Heart right ventricle (tissue), 16 donors: ENCODE measurements at regions not wholly inside any gene's neighbourhood (a gene's known extent, or its start where the extent isn't known, plus 50 kb on each side); places are given as distances from the start of the nearest gene placed in this dataset.
A peak's percentile ranks its signal among the peaks of the same experiment; 100 is the strongest.

Source experiments
- ATAC-seq, 8 donors: fragments of 200-7000 bp; cut with Tn5 transposase; one replicate each; pipeline ENCODE4 v1.9.1; 2020; ENCODE audit warnings: mild to moderate bottlenecking in 8 of 8, moderate library complexity in 8 of 8, moderate number of reproducible peaks in 1 of 8
- DNase-seq, 2 donors: peaks; one replicate each; pipeline ENCODE4 v3.0.0-alpha.2; 2020
- H3K27ac ChIP-seq, 10 donors: fragments of 200-600 bp; sonication (generic) in 2 of 10; one replicate each; pipeline versions ENCODE4 v1.5.0 to v1.8.0; 2020 to 2022; ENCODE audit warnings: mild to moderate bottlenecking in 3 of 10
- H3K27me3 ChIP-seq, 7 donors: fragments of 200-600 bp; one replicate each; pipeline ENCODE4 v1.8.0; 2021 to 2022; ENCODE audit warnings: mild to moderate bottlenecking in 2 of 7
- H3K36me3 ChIP-seq, 9 donors: fragments of 200-600 bp; sonication (generic) in 1 of 9; one replicate each; pipeline versions ENCODE4 v1.5.0 to v1.8.0; 2020 to 2022; ENCODE audit warnings: mild to moderate bottlenecking in 2 of 9
- H3K4me1 ChIP-seq, 9 donors: fragments of 200-600 bp; sonication (generic) in 1 of 9; one replicate each; pipeline versions ENCODE4 v1.5.0 to v1.8.0; 2020 to 2022; ENCODE audit warnings: mild to moderate bottlenecking in 4 of 9
- H3K4me3 ChIP-seq, 10 donors: fragments of 200-600 bp; sonication (generic) in 2 of 10; one replicate each; pipeline versions ENCODE4 v1.5.0 to v1.8.0; 2020 to 2022; ENCODE audit warnings: mild to moderate bottlenecking in 7 of 10, moderate library complexity in 2 of 10
- H3K9me3 ChIP-seq, 11 donors: fragments of 200-600 bp in 10 of 11; sonication (generic) in 2 of 11; one replicate each; pipeline versions ENCODE4 v1.5.0 to v1.8.0; 2013 to 2022; ENCODE audit warnings: mild to moderate bottlenecking in 2 of 11, control low read depth in 1 of 11, moderate library complexity in 1 of 11
- WGBS, 2 donors: extraction: QIAGEN DNeasy Blood & Tissue Kit; methylation state at CpG; one replicate each; pipeline ENCODE4 v1.1.7; 2013; ENCODE audit warnings: inconsistent platforms in 1 of 2; 5-methylcytosine and 5-hydroxymethylcytosine counted together
- intact Hi-C, 10 donors: fragments of 100-400 bp; cut with DNase I; formaldehyde crosslinking; loops; one replicate each; pipeline versions ENCODE4 v1.11.1 to v1.14.2; 2022
- TF ChIP-seq, protein P1 (sequence below), 9 donors: fragments of 200-600 bp; sonication (generic) in 2 of 9; IDR thresholded peaks; one replicate each; pipeline versions ENCODE4 v1.5.0 to v1.8.0; 2021 to 2022; ENCODE audit warnings: antibody characterized with exemption in 9 of 9, mild to moderate bottlenecking in 5 of 9, moderate library complexity in 1 of 9
- donor health status: Arrhythmogenic right ventricular cardiomyopathy.
- donor health status: ischemic (EF 13 %, LVEDD 7.1; RV severe dilation, severe dysfunction).
- donor health status: healthy with polysubstance abuse.
- donor health status: DM: no; HTN: yes; CAD: no.
- donor health status: DM: no; HTN: no; CAD: no.
- donor health status: ischemic (EF 25% LVEDD 6.9; RV normal size, moderate dysfunction).
- donor health status: ischemic (EF 25% LVEDD 5.7; RV mildly dilated, moderate dysfunction).
- donor health status: healthy.
- donor health status: DM: yes; HTN: yes; CAD: no.
- donor health status: Ischemic cardiomyopathy.
- donor health status: ischemic (EF 35%, LVEDD 5.7; RV mildly dilated, moderate dysfunction).
- donor health status: nonischemic (EF 11% LVEDD 7.7; RV severe dilation, severe dysfunction).
- donor health status: DM: yes; HTN: yes; CAD: no.
- donor health status: PGD.
- donor health status: ischemic (EF 29% LVEDD 5.4; RV normal size, mild dysfunction).
- donor health status: nonischemic (EF 23%, LVEDD 6.1; RV moderate dilation, normal function).

DNA sequence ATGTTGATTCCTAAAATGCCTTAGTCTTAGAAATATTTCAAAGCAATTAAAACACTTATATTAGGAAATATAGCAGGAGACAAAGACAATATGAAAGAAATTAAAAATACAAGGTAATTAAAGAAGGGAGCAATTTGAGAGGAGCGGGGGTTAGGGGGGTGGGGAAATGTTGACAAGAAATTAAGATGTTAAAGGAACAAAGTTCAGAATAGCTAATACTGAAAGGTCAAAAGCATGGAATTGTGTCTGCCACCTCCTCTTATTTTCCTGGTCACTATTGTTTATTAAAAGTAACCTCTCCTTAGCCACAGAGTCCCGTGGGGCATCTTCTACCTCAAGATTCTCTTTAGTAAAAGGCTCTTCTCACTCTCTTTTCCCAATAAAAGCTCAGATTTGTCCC lies 244.1 kb downstream of the MREG start:
- Histone ChIP-seq H3K27me3 (no peaks in the 10 kb centered on the region), H3K27ac (no peak overlapping the region), H3K9me3 (peaks cover 0 to 23% (median 4%) of the 10 kb centered on the region in 11 donors), H3K4me3 (no peak overlapping the region), H3K4me1 (peaks cover 0 to 32% (median 12%) of the 10 kb centered on the region in 9 donors), H3K36me3 (no peaks in the 10 kb centered on the region)
- intact Hi-C loops = no loop called here
- TF ChIP-seq, protein P1, sequence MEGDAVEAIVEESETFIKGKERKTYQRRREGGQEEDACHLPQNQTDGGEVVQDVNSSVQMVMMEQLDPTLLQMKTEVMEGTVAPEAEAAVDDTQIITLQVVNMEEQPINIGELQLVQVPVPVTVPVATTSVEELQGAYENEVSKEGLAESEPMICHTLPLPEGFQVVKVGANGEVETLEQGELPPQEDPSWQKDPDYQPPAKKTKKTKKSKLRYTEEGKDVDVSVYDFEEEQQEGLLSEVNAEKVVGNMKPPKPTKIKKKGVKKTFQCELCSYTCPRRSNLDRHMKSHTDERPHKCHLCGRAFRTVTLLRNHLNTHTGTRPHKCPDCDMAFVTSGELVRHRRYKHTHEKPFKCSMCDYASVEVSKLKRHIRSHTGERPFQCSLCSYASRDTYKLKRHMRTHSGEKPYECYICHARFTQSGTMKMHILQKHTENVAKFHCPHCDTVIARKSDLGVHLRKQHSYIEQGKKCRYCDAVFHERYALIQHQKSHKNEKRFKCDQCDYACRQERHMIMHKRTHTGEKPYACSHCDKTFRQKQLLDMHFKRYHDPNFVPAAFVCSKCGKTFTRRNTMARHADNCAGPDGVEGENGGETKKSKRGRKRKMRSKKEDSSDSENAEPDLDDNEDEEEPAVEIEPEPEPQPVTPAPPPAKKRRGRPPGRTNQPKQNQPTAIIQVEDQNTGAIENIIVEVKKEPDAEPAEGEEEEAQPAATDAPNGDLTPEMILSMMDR (IDR thresholded peaks at IDR 0.05) = no peak
- WGBS, 2 donors = 91% methylated on average over 2 of the region's 2 CpGs
- no peak for DNase-seq
- no peak for ATAC-seq

- peaks cover 0 to 22% (median 10%) of the 10 kb centered on the region in 9 donors for H3K4me1 ChIP-seq
- ATAC-seq (no peak), DNase-seq (no peak)
- no peaks in the 10 kb centered on the region for H3K36me3 ChIP-seq
- no peak overlapping the region for H3K27ac ChIP-seq
- 77 to 94% methylated on average over 1 of the region's 1 CpG for WGBS, 2 donors
- no peak overlapping the region for H3K4me3 ChIP-seq
- intact Hi-C loops = no loop called here
- TF ChIP-seq, protein P1 (IDR thresholded peaks at IDR 0.05) = no peak
- H3K27me3 ChIP-seq = no peaks in the 10 kb centered on the region
- peaks cover 0 to 23% (median 4%) of the 10 kb centered on the region in 11 donors for H3K9me3 ChIP-seq
Measured at GRCh38 chr2:215767625-215768024, 245.7 kb downstream of the MREG start.

DNA sequence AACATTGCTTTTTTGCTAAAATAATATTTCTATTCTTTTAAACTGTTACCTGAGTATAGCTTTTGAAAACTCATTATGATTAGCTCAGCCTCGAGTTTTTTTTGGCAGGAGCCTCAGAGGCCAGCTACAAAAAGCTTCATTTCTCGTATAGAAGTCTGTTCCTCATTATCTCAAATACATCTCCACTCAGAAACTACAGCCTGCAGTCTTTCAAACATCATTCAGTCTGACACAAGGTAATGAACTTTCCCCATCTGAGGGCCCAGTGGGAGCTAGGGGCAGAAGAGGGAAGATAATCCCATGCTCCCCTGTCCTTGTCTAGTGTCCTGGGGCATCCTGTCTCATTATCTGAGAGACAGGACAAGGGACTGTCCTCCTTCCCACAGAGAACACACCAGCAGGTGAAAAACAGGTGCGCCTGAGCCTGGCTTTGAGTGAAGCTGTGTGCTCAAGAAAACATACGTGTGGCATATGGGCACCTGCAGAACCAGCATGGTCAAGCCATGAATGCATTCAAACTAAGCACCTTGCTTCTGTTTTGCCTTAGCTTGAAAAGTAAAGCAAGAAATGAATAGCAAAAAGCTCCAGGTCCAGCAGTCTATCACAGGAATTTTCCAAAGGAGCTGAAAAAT lies 247.5 kb downstream of the MREG start:
- intact Hi-C loops = no loop called here
- WGBS, 2 donors = 84 to 88% methylated on average over 4 of the region's 4 CpGs
- no peak overlapping the region for H3K27ac ChIP-seq

DNA sequence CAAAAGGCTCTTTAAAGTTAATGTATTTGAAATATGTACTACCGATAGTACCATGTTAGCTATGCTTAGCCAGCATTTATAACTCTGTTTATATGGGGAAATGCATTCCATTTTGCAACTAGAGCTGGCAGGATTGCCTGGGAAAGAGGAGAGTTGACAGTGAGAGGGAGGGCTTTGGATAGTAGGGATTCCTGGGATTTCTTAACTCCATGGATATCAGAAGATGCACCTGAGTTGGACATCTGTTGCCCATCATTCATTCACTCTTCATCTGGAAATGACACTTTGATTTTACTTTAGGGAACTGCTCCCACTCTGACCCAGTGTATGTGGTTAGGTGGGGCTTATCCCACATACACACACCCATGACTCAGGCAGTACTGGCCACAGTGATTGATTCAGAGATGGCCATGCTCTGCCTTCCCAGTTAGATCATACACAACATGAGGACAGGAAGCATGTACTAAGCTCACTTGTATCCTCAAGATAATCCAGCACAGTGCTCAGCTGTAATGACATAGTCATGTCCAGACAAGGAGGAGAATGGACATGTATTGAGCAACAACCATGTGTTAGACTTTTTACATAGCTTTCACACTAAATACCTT lies 248.8 kb downstream of the MREG start:
- no peaks in the 10 kb centered on the region for H3K27me3 ChIP-seq
- H3K4me3 ChIP-seq = no peak overlapping the region
- intact Hi-C loops = no loop called here
- no peaks in the 10 kb centered on the region for H3K36me3 ChIP-seq
- TF ChIP-seq, protein P1 (IDR thresholded peaks at IDR 0.05) = no peak
- H3K9me3 ChIP-seq = peaks cover 0 to 23% (median 4%) of the 10 kb centered on the region in 11 donors
- ATAC-seq (peak in 1 of 8 donors; percentile 22), DNase-seq (no peak)
- H3K4me1 ChIP-seq = peaks cover 0 to 11% (median 0%) of the 10 kb centered on the region in 9 donors
- WGBS, 2 donors = 91 to 97% methylated on average over 1 of the region's 1 CpG
- no peak overlapping the region for H3K27ac ChIP-seq

More for the DNA sequence above, 247.5 kb downstream of the MREG start:
- Histone ChIP-seq H3K4me1 (peaks cover 0 to 11% (median 0%) of the 10 kb centered on the region in 9 donors), H3K4me3 (no peak overlapping the region), H3K36me3 (no peaks in the 10 kb centered on the region), H3K9me3 (peaks cover 0 to 23% (median 4%) of the 10 kb centered on the region in 11 donors), H3K27me3 (no peaks in the 10 kb centered on the region)
- DNase-seq (no peak), ATAC-seq (no peak)
- TF ChIP-seq, protein P1 (IDR thresholded peaks at IDR 0.05) = no peak
